Neural crest cell (in vitro differentiated cells): ENCODE measurements at regions not wholly inside any gene's neighbourhood (a gene's known extent, or its start where the extent isn't known, plus 50 kb on each side); places are given as distances from the start of the nearest gene placed in this dataset.

Source experiments
- DNase-seq: peaks from one replicate; pipeline ENCODE4 v3.0.0; 2021; ENCODE audit warnings: low read depth, mixed read lengths, low spot score
- H3K27ac Mint-ChIP-seq: one replicate; pipeline ENCODE4 v1.8.0; 2021; ENCODE audit warnings: mild to moderate bottlenecking, mixed read lengths; ENCODE audit not compliant: unreplicated experiment
- H3K27me3 Mint-ChIP-seq: 2 replicates; pipeline ENCODE4 v1.8.0; 2021; ENCODE audit warnings: low read depth, mild to moderate bottlenecking, mixed read lengths
- H3K36me3 Mint-ChIP-seq: 2 replicates; pipeline ENCODE4 v1.8.0; 2021; ENCODE audit warnings: low read depth, mild to moderate bottlenecking, mixed read lengths
- H3K4me1 Mint-ChIP-seq: 2 replicates; pipeline ENCODE4 v1.8.0; 2021; ENCODE audit warnings: mixed read lengths
- H3K4me3 Mint-ChIP-seq: one replicate; pipeline ENCODE4 v1.8.0; 2021; ENCODE audit warnings: mild to moderate bottlenecking, mixed read lengths
- H3K9me3 Mint-ChIP-seq: 2 replicates; pipeline ENCODE4 v1.8.0; 2021; ENCODE audit warnings: mixed read lengths
- CTCF ChIP-seq: fragments of 200-600 bp; sonication (generic); conservative IDR thresholded peaks from 2 replicates; pipeline ENCODE4 v1.5.0; 2021; ENCODE audit warnings: antibody characterized with exemption, mild to moderate bottlenecking

- no peak overlapping the region for H3K4me3 Mint-ChIP-seq
- no peaks in the 10 kb centered on the region for H3K27me3 Mint-ChIP-seq
- H3K27ac Mint-ChIP-seq: no peak overlapping the region
- no peak for TF ChIP-seq CTCF
- no peaks in the 10 kb centered on the region for H3K36me3 Mint-ChIP-seq
- H3K4me1 Mint-ChIP-seq: peaks cover 15% of the 10 kb centered on the region
- H3K9me3 Mint-ChIP-seq: no peaks in the 10 kb centered on the region
- DNase-seq: no peak
Measured at GRCh38 chrX:38862100-38862499, 60.8 kb downstream of the MID1IP1 start.

GRCh38 chrX:38864165-38864564 lies 62.9 kb downstream of the MID1IP1 start:
- Mint-ChIP-seq H3K27ac (no peak overlapping the region), H3K4me1 (peaks cover 4% of the 10 kb centered on the region), H3K9me3 (no peaks in the 10 kb centered on the region), H3K36me3 (no peaks in the 10 kb centered on the region), H3K4me3 (no peak overlapping the region), H3K27me3 (no peaks in the 10 kb centered on the region)
- TF ChIP-seq CTCF: no peak
- no peak for DNase-seq

- H3K27ac Mint-ChIP-seq: no peak overlapping the region
- DNase-seq: no peak
- no peaks in the 10 kb centered on the region for H3K36me3 Mint-ChIP-seq
- H3K4me3 Mint-ChIP-seq: no peak overlapping the region
- no peaks in the 10 kb centered on the region for H3K27me3 Mint-ChIP-seq
- no peaks in the 10 kb centered on the region for H3K9me3 Mint-ChIP-seq
- TF ChIP-seq CTCF: no peak
- peaks cover 11% of the 10 kb centered on the region for H3K4me1 Mint-ChIP-seq
Measured at GRCh38 chrX:38868321-38868720, 67.1 kb downstream of the MID1IP1 start.

GRCh38 chrX:38868941-38869401 lies 67.7 kb downstream of the MID1IP1 start:
- Mint-ChIP-seq H3K4me1 (peaks cover 11% of the 10 kb centered on the region), H3K4me3 (no peak overlapping the region), H3K27ac (no peak overlapping the region), H3K36me3 (no peaks in the 10 kb centered on the region), H3K27me3 (no peaks in the 10 kb centered on the region), H3K9me3 (no peaks in the 10 kb centered on the region)
- TF ChIP-seq CTCF: no peak
- DNase-seq: no peak

- no peak overlapping the region for H3K4me3 Mint-ChIP-seq
- H3K27ac Mint-ChIP-seq: no peak overlapping the region
- H3K27me3 Mint-ChIP-seq: no peaks in the 10 kb centered on the region
- H3K36me3 Mint-ChIP-seq: no peaks in the 10 kb centered on the region
- no peak for TF ChIP-seq CTCF
- peaks cover 11% of the 10 kb centered on the region for H3K4me1 Mint-ChIP-seq
- no peak for DNase-seq
- peaks cover 3% of the 10 kb centered on the region for H3K9me3 Mint-ChIP-seq
Measured at GRCh38 chrX:38870361-38870895, 69.2 kb downstream of the MID1IP1 start.
